ENCODE measurements at regions not wholly inside any gene's neighbourhood (a gene's known extent, or its start where the extent isn't known, plus 50 kb on each side); places are given as distances from the start of the nearest gene placed in this dataset.

DNA sequence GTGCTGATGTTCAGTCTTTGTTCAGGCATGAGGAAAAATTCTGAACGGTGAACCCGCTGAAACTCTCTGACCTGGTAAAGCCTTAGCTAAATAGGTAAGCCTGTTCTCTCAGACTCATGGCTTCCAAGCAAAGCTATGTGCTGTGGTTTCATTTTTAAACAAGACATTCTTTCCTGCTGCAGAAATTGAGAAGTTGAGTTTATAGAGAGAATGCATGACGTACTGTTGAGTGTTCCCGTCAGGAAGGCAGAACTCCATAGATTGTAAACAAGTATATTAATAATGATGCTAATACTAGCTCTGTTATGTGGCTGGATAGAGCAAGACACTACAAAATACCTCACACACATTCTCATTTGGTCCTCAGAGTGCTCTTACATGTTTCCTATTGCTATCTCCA, 424.0 kb upstream of the CRIM1 start:
- TF ChIP-seq CBX8 (IDR thresholded peaks at IDR 0.05; ENCODE audit: borderline replicate concordance, low read depth, low read length) (no peak), CREB1 (IDR thresholded peaks at IDR 0.05) (no peak), ASH2L (IDR thresholded peaks at IDR 0.05; ENCODE audit: low read length) (no peak), RXRA (IDR thresholded peaks at IDR 0.05; ENCODE audit: insufficient read depth, low read depth, low read length) (no peak), SIN3A (conservative IDR thresholded peaks at IDR 0.05 in 1 of 2, IDR thresholded peaks at IDR 0.05 in 1 of 2; ENCODE audit: low read depth in 1 of 2, low read length in 2 of 2) (no peak), KDM5A (IDR thresholded peaks at IDR 0.05; ENCODE audit: low read length) (no peak), NANOG (IDR thresholded peaks at IDR 0.05; ENCODE audit: insufficient read depth, low read depth, low read length, poor library complexity, severe bottlenecking) (no peak), CHD2 (IDR thresholded peaks at IDR 0.05; ENCODE audit: low read length) (no peak), YY1 (IDR thresholded peaks at IDR 0.05; ENCODE audit: low read depth, low read length) (no peak), BRCA1 (IDR thresholded peaks at IDR 0.05; ENCODE audit: low read depth, low read length) (no peak), SAP30 (IDR thresholded peaks at IDR 0.05; ENCODE audit: insufficient read depth, insufficient replicate concordance, low read length) (no peak), PHF8 (conservative IDR thresholded peaks at IDR 0.05; ENCODE audit: low read depth, low read length) (no peak)
- H4K20me1 ChIP-seq (replicated peaks in 1 of 2; ENCODE audit: control insufficient read depth in 1 of 2, insufficient read depth in 2 of 2, low read length in 2 of 2) = no peaks in the 10 kb centered on the region
- no peak overlapping the region for H3K4me2 ChIP-seq (ENCODE audit: insufficient read depth in 1 of 2, low read depth in 2 of 2, low read length in 2 of 2)
- no peak overlapping the region for H2BK5ac ChIP-seq (ENCODE audit: low read depth, low read length)
- no peaks in the 10 kb centered on the region for H3K36me3 ChIP-seq (ENCODE audit: control insufficient read depth in 2 of 4, insufficient read depth in 4 of 4, low read length in 3 of 4)
- no peaks in the 10 kb centered on the region for H3K9me3 ChIP-seq (ENCODE audit: insufficient read depth in 2 of 2, low read depth in 1 of 2, low read length in 1 of 2)
- H2BK20ac ChIP-seq (ENCODE audit: low read length) = no peak overlapping the region
- H3K4me1 ChIP-seq (replicated peaks in 1 of 4; ENCODE audit: control insufficient read depth in 3 of 4, insufficient read depth in 4 of 4, low read length in 3 of 4) = no peaks in the 10 kb centered on the region
- H3K79me2 ChIP-seq (ENCODE audit: control insufficient read depth in 1 of 2, insufficient read depth in 2 of 2, low read length in 2 of 2) = no peaks in the 10 kb centered on the region
- no peak overlapping the region for H2BK12ac ChIP-seq (ENCODE audit: low read depth, low read length)
- no peaks in the 10 kb centered on the region for H3K27me3 ChIP-seq (replicated peaks in 1 of 4; ENCODE audit: control insufficient read depth in 3 of 4, extremely low read depth in 1 of 4, insufficient read depth in 3 of 4, low read length in 3 of 4)
- ChIA-PET CTCF (ENCODE audit: partially characterized antibody) (interaction anchor here (0.6 to 1.9 kb wide), 2 partner anchors 15 to 54 kb away, joined by 3 to 4 read pairs; no protein-coding TSS in a partner anchor), POLR2A (ENCODE audit: partially characterized antibody) (no interaction called here)
- no peak for DNase-seq (ENCODE audit: low read depth in 1 of 2, low spot score in 2 of 2)
- H3K56ac ChIP-seq (replicated peaks; ENCODE audit: insufficient read length, low read depth, low read length) = no peak overlapping the region
- no peak overlapping the region for H2BK15ac ChIP-seq (ENCODE audit: low read length)
- no peak overlapping the region for H2AK5ac ChIP-seq (ENCODE audit: low read depth, low read length)
- no peak overlapping the region for H3K23ac ChIP-seq (ENCODE audit: insufficient read length)
- H3K18ac ChIP-seq (ENCODE audit: extremely low read depth, low read length) = no peak overlapping the region
- no peak overlapping the region for H3K4ac ChIP-seq (replicated peaks; ENCODE audit: insufficient read length, low read depth, low read length)
- H3K4me3 ChIP-seq (ENCODE audit: extremely low read depth in 1 of 4, insufficient read depth in 2 of 4, low read depth in 3 of 4, low read length in 4 of 4) = no peak overlapping the region
- no peak overlapping the region for H2AFZ ChIP-seq (ENCODE audit: low read length)
- no peak overlapping the region for H3K14ac ChIP-seq (ENCODE audit: insufficient read length)
- 91% methylated on average over 4 of the region's 4 CpGs; no CpG with 5 or more reads in 1 of the 2 experiments for WGBS, 2 experiments (ENCODE audit: extremely low coverage in 1 of 2, insufficient coverage in 1 of 2, insufficient read length in 1 of 2, insufficient replicate concordance in 2 of 2, low coverage in 1 of 2, low lambda C conversion rate in 2 of 2, missing lambda C conversion rate in 1 of 2)
- FAIRE-seq = no peak
- H3K9ac ChIP-seq (replicated peaks in 1 of 4; ENCODE audit: extremely low read depth in 1 of 4, low read depth in 3 of 4, low read length in 3 of 4) = no peak overlapping the region
- no peaks in the 10 kb centered on the region for H3K23me2 ChIP-seq (ENCODE audit: low read depth, low read length)
- H4K91ac ChIP-seq (replicated peaks; ENCODE audit: insufficient read length, low read length) = no peak overlapping the region
- H3K27ac ChIP-seq (ENCODE audit: low read depth, low read length) = no peak overlapping the region
- no peak overlapping the region for H4K5ac ChIP-seq (ENCODE audit: insufficient read length, low read depth, low read length)
- H2BK120ac ChIP-seq (replicated peaks; ENCODE audit: low read depth, low read length) = no peak overlapping the region
- no peak overlapping the region for H4K8ac ChIP-seq (ENCODE audit: extremely low read depth, insufficient read depth, low read length)
- H3K79me1 ChIP-seq (ENCODE audit: low read depth, low read length) = no peaks in the 10 kb centered on the region

Measured in H1 (cell line).